Esophagus mucosa (tissue), 1 donor: ENCODE measurements at regions not wholly inside any gene's neighbourhood (a gene's known extent, or its start where the extent isn't known, plus 50 kb on each side); places are given as distances from the start of the nearest gene placed in this dataset.
"Not testable (repeated sequence)": the region's sequence is repeated elsewhere in the genome, so short reads cannot be mapped to it uniquely, and the experiment has no call there.

Experiments
- ATAC-seq: fragments of 200-7000 bp; cut with Tn5 transposase; one replicate; pipeline ENCODE4 v1.9.1; 2020
- donor health status: DM: yes; HTN: yes; CAD: no.

DNA sequence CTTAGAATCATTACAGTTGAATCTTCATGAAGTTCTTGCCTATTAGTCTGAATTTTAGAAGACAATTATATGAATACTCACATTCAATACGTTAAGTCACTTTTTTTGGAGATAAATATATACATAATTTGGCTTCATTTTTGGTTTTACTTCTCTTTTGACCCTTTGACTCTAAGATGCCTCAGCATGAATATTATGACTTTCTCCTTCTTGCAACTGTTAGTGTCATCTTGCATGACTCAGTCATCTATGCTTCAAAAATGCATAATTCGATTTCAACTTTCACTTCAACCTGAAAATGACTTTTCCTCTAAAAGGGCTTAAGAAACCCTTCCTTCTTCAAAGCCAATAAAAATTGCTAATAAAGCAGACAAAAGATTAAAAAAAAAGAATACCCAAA is 1427.5 kb downstream of the ADGRL3 start:
- ATAC-seq = no peak

GRCh38 chr4:62627141-62627540 is 1427.0 kb downstream of the ADGRL3 start:
- ATAC-seq = no peak

GRCh38 chr4:62622089-62622488 is 1422.0 kb downstream of the ADGRL3 start:
- no peak for ATAC-seq

DNA sequence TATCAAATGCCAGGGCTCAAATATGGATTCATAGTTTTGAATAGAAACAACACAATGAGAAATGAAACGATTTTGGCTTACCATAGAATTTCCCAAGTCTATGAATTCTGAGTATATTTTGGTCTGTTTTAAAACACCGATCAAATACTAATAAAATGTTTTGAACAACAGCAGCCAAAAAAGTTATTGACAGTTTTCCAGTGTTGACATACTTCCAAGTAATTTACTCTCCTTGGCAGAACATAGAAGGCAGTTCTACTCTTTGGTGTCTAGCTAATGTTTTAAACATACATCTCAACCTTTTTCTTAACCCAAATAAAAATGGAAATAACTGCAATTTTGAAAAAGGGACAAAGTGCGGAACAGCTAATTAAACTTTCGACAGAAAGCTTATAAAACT is 1419.8 kb downstream of the ADGRL3 start:
- no peak for ATAC-seq

- ATAC-seq = no peak
These were observed 1417.9 kb downstream of the ADGRL3 start for GRCh38 chr4:62618042-62618441.

DNA sequence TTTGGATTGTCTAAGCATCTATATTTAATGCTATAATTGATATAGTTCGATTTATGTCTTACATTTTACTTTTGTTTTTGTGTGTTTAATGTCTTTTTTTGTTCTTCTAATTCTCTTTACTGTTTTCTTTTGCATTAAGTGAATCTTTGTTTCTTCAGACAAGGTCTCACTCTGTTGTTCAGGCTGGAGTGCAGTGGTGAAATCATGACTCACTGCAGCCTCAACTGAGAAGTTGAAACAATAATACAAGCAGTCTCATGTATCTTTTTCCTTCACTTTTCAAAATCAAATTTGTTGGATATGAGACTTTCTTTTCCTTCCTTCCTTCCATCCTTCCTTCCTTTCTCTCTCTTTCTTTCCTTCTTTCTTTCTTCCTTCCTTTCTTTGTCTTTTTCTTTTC is 1401.6 kb downstream of the ADGRL3 start:
- ATAC-seq = no peak

GRCh38 chr4:62595265-62595664 is 1395.1 kb downstream of the ADGRL3 start:
- ATAC-seq = not testable (repeated sequence)

DNA sequence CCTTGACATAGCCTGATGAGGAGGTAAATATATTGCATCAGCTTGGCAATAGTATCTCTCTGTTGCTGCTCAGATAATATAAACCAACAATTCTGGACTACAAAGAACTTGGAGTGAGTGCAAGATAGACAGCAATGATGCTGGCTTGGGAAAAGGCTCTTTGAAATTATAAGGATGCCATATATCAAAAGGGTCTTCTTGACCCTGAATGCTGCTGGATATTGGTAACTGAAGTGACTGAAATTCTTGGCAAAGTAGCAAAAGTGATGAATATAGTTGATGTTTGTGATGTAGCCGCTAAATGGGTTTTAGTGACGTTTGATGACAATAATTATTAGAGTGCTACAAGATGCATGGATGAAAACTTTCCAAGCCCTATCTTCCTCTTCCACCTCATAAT is 1391.6 kb downstream of the ADGRL3 start:
- no peak for ATAC-seq

GRCh38 chr4:62588671-62589070 is 1388.5 kb downstream of the ADGRL3 start:
- no peak for ATAC-seq

GRCh38 chr4:62571494-62571893 is 1371.4 kb downstream of the ADGRL3 start:
- no peak for ATAC-seq

- ATAC-seq = no peak
These were observed 1360.7 kb downstream of the ADGRL3 start for GRCh38 chr4:62560858-62561257.

DNA sequence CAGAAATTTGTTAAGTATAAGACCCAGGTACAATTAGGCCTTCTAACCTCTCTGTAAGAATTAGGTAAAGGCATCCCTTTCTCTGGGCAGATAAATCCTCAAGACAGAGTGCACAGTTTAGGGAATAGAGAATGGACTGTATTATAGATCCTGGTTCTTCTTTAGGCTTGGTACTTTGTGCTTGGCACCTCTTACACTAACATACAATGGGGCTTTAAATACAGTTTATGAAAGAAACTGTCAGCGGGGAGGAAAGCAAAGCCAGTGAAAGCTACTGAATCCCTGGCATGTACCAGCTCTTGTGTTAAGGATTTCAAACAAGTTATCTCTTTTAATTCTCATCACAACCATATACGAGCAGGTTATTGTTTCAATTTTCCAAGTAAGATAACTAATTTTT is 1350.0 kb downstream of the ADGRL3 start:
- no peak for ATAC-seq

- ATAC-seq = no peak
These were observed 1349.5 kb downstream of the ADGRL3 start for GRCh38 chr4:62549601-62550000.

DNA sequence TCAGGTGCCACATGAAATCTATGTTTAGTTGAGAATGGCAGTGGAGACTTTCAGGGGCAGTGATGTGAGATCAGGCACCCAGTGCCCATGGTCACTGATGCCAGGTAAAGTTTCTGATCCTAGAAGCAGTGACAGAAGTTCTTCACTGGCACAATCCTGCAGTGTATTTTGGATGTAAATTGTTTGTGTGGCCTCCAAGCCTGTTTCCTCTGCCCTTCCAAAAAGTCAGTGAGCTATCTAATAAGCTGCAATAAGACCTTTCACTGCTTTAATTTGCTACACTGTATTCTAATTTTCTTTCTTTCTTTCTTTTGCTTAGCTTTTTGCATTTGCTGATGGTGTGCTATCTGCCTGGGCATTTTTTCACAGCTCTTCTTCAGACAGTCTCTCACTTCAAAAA is 1348.6 kb downstream of the ADGRL3 start:
- ATAC-seq = no peak

GRCh38 chr4:62548108-62548524 is 1348.0 kb downstream of the ADGRL3 start:
- no peak for ATAC-seq

DNA sequence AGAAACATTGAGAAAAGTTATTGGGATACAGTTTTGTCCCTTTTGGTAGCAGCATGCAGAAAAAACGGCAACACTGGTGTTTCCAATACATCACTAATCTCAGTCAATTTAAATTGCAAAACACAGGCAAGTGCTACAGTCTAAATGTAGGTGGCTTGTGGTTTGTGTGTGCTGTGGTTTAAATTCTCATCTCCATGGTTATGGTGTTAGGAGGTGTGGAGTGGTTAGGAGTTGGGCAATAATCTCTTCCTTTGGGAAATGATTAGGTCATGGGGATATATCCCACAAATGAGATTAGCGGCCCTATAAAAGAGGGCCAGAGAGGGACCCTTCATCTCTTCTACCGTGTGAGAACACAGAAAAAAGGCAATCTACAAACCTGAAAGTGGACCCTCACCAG is 1344.3 kb downstream of the ADGRL3 start:
- no peak for ATAC-seq

DNA sequence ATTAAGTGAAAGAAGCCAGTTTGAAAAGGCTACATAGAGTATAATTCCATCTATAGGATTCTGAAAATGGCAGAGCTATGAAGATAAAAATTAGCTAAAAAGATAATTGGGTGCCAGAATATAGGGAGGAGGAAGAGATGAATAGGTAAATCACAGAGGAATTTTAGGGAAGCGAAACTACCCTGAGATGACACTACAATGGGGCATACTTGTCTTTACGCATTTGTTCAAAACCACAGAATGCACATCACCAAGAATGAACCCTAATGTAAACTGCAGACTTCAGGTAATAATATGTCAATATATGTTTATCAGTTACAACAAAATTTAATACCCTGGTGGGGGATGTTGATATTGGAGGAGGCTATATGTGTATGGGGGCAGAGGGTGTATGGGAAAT is 1342.9 kb downstream of the ADGRL3 start:
- ATAC-seq = no peak

GRCh38 chr4:62533573-62533972 is 1333.4 kb downstream of the ADGRL3 start:
- no peak for ATAC-seq

DNA sequence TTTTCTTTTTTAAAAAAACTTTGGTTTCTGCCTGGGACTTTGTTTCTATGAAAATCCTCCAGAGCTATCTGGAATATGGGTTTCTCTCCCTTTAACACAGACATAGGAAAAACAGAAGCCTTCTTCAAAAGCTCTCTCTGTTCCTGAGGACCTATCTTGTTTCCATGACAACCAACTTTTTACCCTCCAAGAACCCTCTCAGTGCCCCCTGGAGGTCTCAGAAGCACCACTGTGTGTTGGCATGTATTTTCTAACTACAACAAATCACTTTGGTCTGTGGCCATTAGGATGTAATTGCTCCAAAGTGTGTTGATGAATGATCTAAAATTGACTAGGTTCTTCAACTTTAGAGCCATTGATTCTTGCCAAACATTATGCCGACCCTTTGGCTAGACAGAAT is 1331.6 kb downstream of the ADGRL3 start:
- no peak for ATAC-seq

DNA sequence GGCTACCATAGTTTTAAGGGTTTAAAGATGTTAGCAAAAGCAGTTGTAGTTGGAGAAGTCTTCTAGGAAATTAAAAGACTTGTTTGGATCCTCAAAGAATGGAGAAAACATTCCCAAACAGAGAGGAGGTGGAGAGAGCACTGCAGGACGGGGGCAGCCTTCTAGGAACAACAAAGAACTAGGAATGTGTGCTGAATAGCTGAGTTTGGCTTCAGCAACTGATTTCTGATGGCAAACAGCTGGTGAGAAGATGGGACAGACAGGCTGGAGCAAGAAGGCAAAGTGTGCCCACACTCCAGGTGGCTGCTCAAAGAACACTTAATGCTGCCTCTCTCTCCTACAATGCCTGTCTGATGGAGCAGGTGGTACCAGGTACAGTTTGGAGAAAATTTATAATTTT is 1331.1 kb downstream of the ADGRL3 start:
- ATAC-seq = no peak

- no peak for ATAC-seq
These were observed 1328.7 kb downstream of the ADGRL3 start for GRCh38 chr4:62528874-62529273.

GRCh38 chr4:62526671-62527070 is 1326.5 kb downstream of the ADGRL3 start:
- no peak for ATAC-seq

DNA sequence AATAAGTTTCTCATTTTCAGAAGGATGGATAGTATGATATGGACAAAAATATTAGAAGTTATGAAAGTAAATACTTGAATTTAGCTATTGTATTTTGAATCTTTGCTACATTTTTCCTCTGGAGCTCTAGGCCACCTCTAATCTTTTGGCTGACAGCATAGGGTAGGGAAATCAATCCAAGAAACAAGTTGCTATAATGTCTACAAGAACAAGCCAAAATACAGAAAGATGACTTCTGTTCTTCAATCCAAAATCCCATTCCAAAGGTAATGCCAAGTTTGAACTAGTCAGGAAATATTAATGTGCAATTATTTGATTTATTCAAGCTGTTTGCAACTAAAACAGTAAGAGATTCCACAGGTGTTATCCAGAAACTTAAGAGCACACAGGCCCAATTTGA is 1323.1 kb downstream of the ADGRL3 start:
- no peak for ATAC-seq

GRCh38 chr4:62522273-62522672 is 1322.1 kb downstream of the ADGRL3 start:
- ATAC-seq = no peak

- no peak for ATAC-seq
These were observed 1317.6 kb downstream of the ADGRL3 start for GRCh38 chr4:62517716-62518115.

- no peak for ATAC-seq
These were observed 1313.2 kb downstream of the ADGRL3 start for GRCh38 chr4:62513306-62513705.
